ENCODE measurements at regions not wholly inside any gene's neighbourhood (a gene's known extent, or its start where the extent isn't known, plus 50 kb on each side); places are given as distances from the start of the nearest gene placed in this dataset.

DNA sequence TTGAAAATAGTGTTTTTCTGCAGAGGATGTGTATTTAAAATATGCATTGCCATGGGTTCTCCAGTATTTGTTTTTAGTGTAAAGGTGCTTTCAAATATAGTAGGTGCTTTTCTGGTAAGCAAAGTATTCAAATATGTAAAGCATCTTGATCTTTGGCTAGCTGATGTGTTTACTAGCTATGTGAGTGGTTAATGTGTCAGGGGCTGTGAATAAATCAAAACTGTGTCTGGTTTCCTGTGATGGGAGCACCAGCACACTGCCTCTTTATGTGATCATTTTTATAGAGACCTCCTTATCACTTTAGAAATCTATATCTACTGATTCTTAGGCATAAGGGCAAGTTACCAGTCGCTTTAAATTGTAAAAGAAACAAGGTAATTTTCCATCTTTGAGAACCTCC lies 388.9 kb upstream of the MAN1A1 start:
- TF ChIP-seq CTCF (conservative IDR thresholded peaks at IDR 0.05 in 1 of 2, IDR thresholded peaks at IDR 0.05 in 1 of 2; ENCODE audit: low read depth in 1 of 2, low read length in 2 of 2) (no peak), EZH2 (IDR thresholded peaks at IDR 0.05; ENCODE audit: low read length, missing control alignments) (no peak)
